H9 (cell line): ENCODE measurements at regions not wholly inside any gene's neighbourhood (a gene's known extent, or its start where the extent isn't known, plus 50 kb on each side); places are given as distances from the start of the nearest gene placed in this dataset.

Experiments
- DNase-seq: peaks from one replicate; pipeline ENCODE4 v3.0.0-alpha.2; 2017
- H2AFZ ChIP-seq: one replicate; pipeline ENCODE4 v1.6.1; 2013; ENCODE audit warnings: mild to moderate bottlenecking, low read length, control low read depth, moderate library complexity
- H2AK5ac ChIP-seq: 2 replicates; pipeline ENCODE4 v1.6.1; 2013; ENCODE audit warnings: low read length, control low read depth, mixed read lengths; ENCODE audit not compliant: insufficient read length
- H2BK120ac ChIP-seq: one replicate; pipeline ENCODE4 v1.6.1; 2013; ENCODE audit warnings: low read depth, mild to moderate bottlenecking, low read length, control low read depth, inconsistent platforms; ENCODE audit not compliant: poor library complexity, severe bottlenecking
- H2BK12ac ChIP-seq: 2 replicates; pipeline ENCODE4 v1.6.1; 2013; ENCODE audit warnings: low read length, control low read depth, mixed read lengths, low read depth; ENCODE audit not compliant: insufficient read length
- H2BK15ac ChIP-seq: 2 replicates; pipeline ENCODE4 v1.6.1; 2013; ENCODE audit warnings: low read depth, low read length, control low read depth
- H2BK20ac ChIP-seq: one replicate; pipeline ENCODE4 v1.6.1; 2013; ENCODE audit warnings: low read depth, mild to moderate bottlenecking, low read length, control low read depth, inconsistent platforms; ENCODE audit not compliant: poor library complexity, severe bottlenecking
- H2BK5ac ChIP-seq: 2 replicates; pipeline ENCODE4 v1.6.1; 2013; ENCODE audit warnings: low read length, control low read depth, mixed read lengths; ENCODE audit not compliant: insufficient read length
- H3K14ac ChIP-seq: 2 replicates; pipeline ENCODE4 v1.6.1; 2013; ENCODE audit warnings: low read length, control low read depth; ENCODE audit not compliant: insufficient read depth
- H3K18ac ChIP-seq: 2 replicates; pipeline ENCODE4 v1.6.1; 2013; ENCODE audit warnings: low read depth, mild to moderate bottlenecking, mixed read lengths, low read length, control low read depth; ENCODE audit not compliant: insufficient read length
- H3K23ac ChIP-seq: 2 replicates; pipeline ENCODE4 v1.6.1; 2013; ENCODE audit warnings: low read length, control low read depth, mixed read lengths, low read depth; ENCODE audit not compliant: insufficient read length
- H3K23me2 ChIP-seq: 2 replicates; pipeline ENCODE4 v1.6.1; 2013; ENCODE audit warnings: low read depth, mild to moderate bottlenecking, mixed read lengths, low read length, control low read depth; ENCODE audit not compliant: insufficient read length, poor library complexity, severe bottlenecking
- H3K27ac ChIP-seq: 2 replicates; pipeline ENCODE4 v1.5.1; 2013; ENCODE audit warnings: low read length, control low read depth, mixed read lengths, low read depth; ENCODE audit not compliant: insufficient read length
- H3K27me3 ChIP-seq: 2 replicates; pipeline ENCODE4 v1.6.1; 2013; ENCODE audit warnings: low read length, control low read depth, inconsistent platforms; ENCODE audit not compliant: insufficient read depth
- H3K4ac ChIP-seq: 2 replicates; pipeline ENCODE4 v1.6.1; 2013; ENCODE audit warnings: low read depth, mild to moderate bottlenecking, control low read depth, inconsistent platforms, low read length, moderate library complexity
- H3K4me1 ChIP-seq: 2 replicates; pipeline ENCODE4 v1.6.1; 2013; ENCODE audit warnings: low read length, control low read depth, inconsistent platforms; ENCODE audit not compliant: insufficient read depth
- H3K4me2 ChIP-seq: 2 replicates; pipeline ENCODE4 v1.6.1; 2013; ENCODE audit warnings: low read length, control low read depth, mixed read lengths; ENCODE audit not compliant: insufficient read length, insufficient read depth
- H3K56ac ChIP-seq: 2 replicates; pipeline ENCODE4 v1.6.1; 2013; ENCODE audit warnings: low read depth, mild to moderate bottlenecking, mixed read lengths, low read length, control low read depth; ENCODE audit not compliant: insufficient read length
- H3K79me1 ChIP-seq: 2 replicates; pipeline ENCODE4 v1.6.1; 2013; ENCODE audit warnings: low read depth, mild to moderate bottlenecking, moderate library complexity, low read length, control low read depth, inconsistent platforms; ENCODE audit not compliant: insufficient read depth, poor library complexity, severe bottlenecking
- H3K79me2 ChIP-seq: 2 replicates; pipeline ENCODE4 v1.6.1; 2013; ENCODE audit warnings: low read length, control low read depth, inconsistent platforms; ENCODE audit not compliant: insufficient read depth
- H3K9ac ChIP-seq: 2 replicates; pipeline ENCODE4 v1.6.1; 2013; ENCODE audit warnings: low read length, control low read depth, mixed read lengths; ENCODE audit not compliant: insufficient read length; ENCODE audit errors: extremely low read depth
- H3K9me3 ChIP-seq: one replicate; pipeline ENCODE4 v1.6.1; 2013; ENCODE audit warnings: low read depth, low read length, inconsistent platforms; ENCODE audit not compliant: control insufficient read depth
- H3T11ph ChIP-seq: one replicate; pipeline ENCODE4 v1.6.1; 2013; ENCODE audit warnings: mild to moderate bottlenecking, low read length, control low read depth, inconsistent platforms
- H4K20me1 ChIP-seq: one replicate; pipeline ENCODE4 v1.6.1; 2013; ENCODE audit not compliant: control insufficient read depth, insufficient read length, insufficient read depth
- H4K5ac ChIP-seq: 2 replicates; pipeline ENCODE4 v1.6.1; 2013; ENCODE audit warnings: low read depth, mild to moderate bottlenecking, mixed read lengths, low read length, control low read depth; ENCODE audit not compliant: insufficient read length
- H4K8ac ChIP-seq: replicated peaks from 2 replicates; pipeline ENCODE4 v1.6.1; 2013; ENCODE audit warnings: low read length, control low read depth, mixed read lengths, low read depth; ENCODE audit not compliant: insufficient read length
- H4K91ac ChIP-seq: 2 replicates; pipeline ENCODE4 v1.6.1; 2013; ENCODE audit warnings: low read depth, mild to moderate bottlenecking, moderate library complexity, mixed read lengths, low read length, control low read depth; ENCODE audit not compliant: insufficient read length
- H3K27ac Mint-ChIP-seq, 3 experiments: 2 replicates in 2 of 3; 3 replicates in 1 of 3; pipeline ENCODE4 v1.8.0; 2020 to 2021; ENCODE audit warnings: mixed read lengths in 3 of 3, mild to moderate bottlenecking in 1 of 3, moderate library complexity in 1 of 3
- H3K27me3 Mint-ChIP-seq: 2 replicates; pipeline ENCODE4 v1.8.0; 2021; ENCODE audit warnings: low read depth, mild to moderate bottlenecking, moderate library complexity, mixed read lengths
- H3K36me3 Mint-ChIP-seq, 3 experiments: 2 replicates in 2 of 3; 3 replicates in 1 of 3; pipeline ENCODE4 v1.8.0; 2020 to 2021; ENCODE audit warnings: low read depth in 3 of 3, mixed read lengths in 3 of 3; ENCODE audit not compliant: insufficient read depth in 1 of 3
- H3K4me1 Mint-ChIP-seq, 2 experiments: 2 replicates each; pipeline ENCODE4 v1.8.0; 2020; ENCODE audit warnings: mixed read lengths in 2 of 2
- H3K4me3 Mint-ChIP-seq, 2 experiments: 2 replicates in 1 of 2; 3 replicates in 1 of 2; pipeline ENCODE4 v1.8.0; 2020 to 2021; ENCODE audit warnings: mild to moderate bottlenecking in 2 of 2, mixed read lengths in 2 of 2, moderate library complexity in 1 of 2
- H3K9me3 Mint-ChIP-seq, 2 experiments: 2 replicates in 1 of 2; 3 replicates in 1 of 2; pipeline ENCODE4 v1.8.0; 2020; ENCODE audit warnings: mild to moderate bottlenecking in 2 of 2, mixed read lengths in 2 of 2, moderate library complexity in 1 of 2
- WGBS: extraction: QIAGEN DNeasy Blood & Tissue Kit; methylation state at CpG from one replicate; pipeline ENCODE4 v1.1.7; 2013; ENCODE audit warnings: missing lambda C conversion rate, low lambda C conversion rate, mixed read lengths; ENCODE audit not compliant: insufficient read length; ENCODE audit errors: extremely low coverage; 5-methylcytosine and 5-hydroxymethylcytosine counted together
- TF ChIP-seq, protein P1 (sequence below): fragments of 200-600 bp; sonication (generic); conservative IDR thresholded peaks from 3 replicates; pipeline ENCODE4 v1.8.0; 2021; ENCODE audit warnings: antibody characterized with exemption, mild to moderate bottlenecking

DNA sequence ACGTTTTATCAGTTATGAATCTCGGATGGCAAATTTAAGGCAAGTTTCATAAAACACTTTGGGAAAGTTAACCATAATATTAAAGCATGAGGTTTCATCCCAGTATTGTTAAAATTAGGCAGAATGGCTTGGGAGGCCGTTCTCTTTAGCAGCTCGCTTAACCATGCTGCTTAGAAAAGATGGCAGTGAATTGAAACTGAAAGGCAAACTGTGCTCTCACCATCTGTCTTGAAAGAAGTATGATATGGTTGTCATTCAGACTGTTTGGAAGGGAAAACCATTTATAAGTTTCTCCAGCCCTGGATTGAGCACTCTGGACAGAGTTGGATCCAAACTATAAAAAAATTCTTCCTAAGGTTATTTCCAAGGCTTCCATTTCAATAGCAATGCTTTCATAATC, 332.3 kb upstream of the SUCLG2 start:
- Histone ChIP-seq H3K9me3 (no peaks in the 10 kb centered on the region), H4K91ac (no peak overlapping the region), H3K79me2 (no peaks in the 10 kb centered on the region), H3K4me2 (no peak overlapping the region), H4K8ac (no peak overlapping the region), H3K23ac (no peak overlapping the region), H2BK12ac (no peak overlapping the region), H2AK5ac (no peak overlapping the region), H3K27ac (no peak overlapping the region), H2BK15ac (no peak overlapping the region), H4K5ac (no peak overlapping the region), H2BK120ac (no peak overlapping the region), H2BK5ac (no peak overlapping the region), H3K9ac (no peak overlapping the region), H3T11ph (no peak overlapping the region), H2BK20ac (no peak overlapping the region), H3K56ac (no peak overlapping the region), H3K18ac (no peak overlapping the region), H3K27me3 (no peaks in the 10 kb centered on the region), H4K20me1 (no peaks in the 10 kb centered on the region), H2AFZ (no peak overlapping the region), H3K79me1 (no peaks in the 10 kb centered on the region), H3K14ac (no peak overlapping the region), H3K4me1 (no peaks in the 10 kb centered on the region), H3K4ac (no peak overlapping the region), H3K23me2 (no peaks in the 10 kb centered on the region)
- Mint-ChIP-seq H3K27me3 (no peaks in the 10 kb centered on the region), H3K9me3 (no peaks in the 10 kb centered on the region), H3K4me3 (no peak overlapping the region), H3K27ac (no peak overlapping the region), H3K36me3 (no peaks in the 10 kb centered on the region), H3K4me1 (no peaks in the 10 kb centered on the region)
- DNase-seq: no peak
- no CpG with 5 or more reads among the region's 4 CpGs for WGBS
- TF ChIP-seq, protein P1, sequence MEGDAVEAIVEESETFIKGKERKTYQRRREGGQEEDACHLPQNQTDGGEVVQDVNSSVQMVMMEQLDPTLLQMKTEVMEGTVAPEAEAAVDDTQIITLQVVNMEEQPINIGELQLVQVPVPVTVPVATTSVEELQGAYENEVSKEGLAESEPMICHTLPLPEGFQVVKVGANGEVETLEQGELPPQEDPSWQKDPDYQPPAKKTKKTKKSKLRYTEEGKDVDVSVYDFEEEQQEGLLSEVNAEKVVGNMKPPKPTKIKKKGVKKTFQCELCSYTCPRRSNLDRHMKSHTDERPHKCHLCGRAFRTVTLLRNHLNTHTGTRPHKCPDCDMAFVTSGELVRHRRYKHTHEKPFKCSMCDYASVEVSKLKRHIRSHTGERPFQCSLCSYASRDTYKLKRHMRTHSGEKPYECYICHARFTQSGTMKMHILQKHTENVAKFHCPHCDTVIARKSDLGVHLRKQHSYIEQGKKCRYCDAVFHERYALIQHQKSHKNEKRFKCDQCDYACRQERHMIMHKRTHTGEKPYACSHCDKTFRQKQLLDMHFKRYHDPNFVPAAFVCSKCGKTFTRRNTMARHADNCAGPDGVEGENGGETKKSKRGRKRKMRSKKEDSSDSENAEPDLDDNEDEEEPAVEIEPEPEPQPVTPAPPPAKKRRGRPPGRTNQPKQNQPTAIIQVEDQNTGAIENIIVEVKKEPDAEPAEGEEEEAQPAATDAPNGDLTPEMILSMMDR: no peak
